GM23338 (cell line): ENCODE measurements at regions not wholly inside any gene's neighbourhood (a gene's known extent, or its start where the extent isn't known, plus 50 kb on each side); places are given as distances from the start of the nearest gene placed in this dataset.

ENCODE experiments used
- ATAC-seq: fragments of 200-7000 bp; cut with Tn5 transposase; 3 replicates; pipeline ENCODE4 v1.9.1; 2020
- DNase-seq: peaks from one replicate; pipeline ENCODE4 v3.0.0-alpha.2; 2015; ENCODE audit warnings: low spot score
- H2AFZ ChIP-seq: fragments of 200-600 bp; sonication (generic); 2 replicates; pipeline ENCODE4 v1.8.0; 2016; ENCODE audit warnings: antibody characterized with exemption, mild to moderate bottlenecking, moderate library complexity
- H3F3A ChIP-seq: fragments of 200-600 bp; sonication (generic); replicated peaks from 2 replicates; pipeline ENCODE4 v1.8.0; 2017; ENCODE audit warnings: antibody characterized with exemption, mixed run types, low read depth
- H3K27ac ChIP-seq: fragments of 200-600 bp; sonication (generic); 2 replicates; pipeline ENCODE4 v1.6.1; 2016; ENCODE audit warnings: low read depth
- H3K27me3 ChIP-seq: fragments of 200-600 bp; sonication (generic); 2 replicates; pipeline ENCODE4 v1.8.0; 2016; ENCODE audit warnings: mild to moderate bottlenecking, mixed run types, moderate library complexity; ENCODE audit not compliant: insufficient read depth
- H3K36me3 ChIP-seq: fragments of 200-600 bp; sonication (generic); 2 replicates; pipeline ENCODE4 v1.8.0; 2016; ENCODE audit warnings: mild to moderate bottlenecking; ENCODE audit not compliant: insufficient read depth
- H3K4me1 ChIP-seq: fragments of 200-600 bp; sonication (generic); 2 replicates; pipeline ENCODE4 v1.8.0; 2016; ENCODE audit warnings: mild to moderate bottlenecking, moderate library complexity; ENCODE audit not compliant: insufficient read depth
- H3K4me2 ChIP-seq: fragments of 200-600 bp; sonication (generic); 2 replicates; pipeline ENCODE4 v1.7.1; 2017; ENCODE audit warnings: mixed run types
- H3K4me3 ChIP-seq: fragments of 200-600 bp; sonication (generic); 2 replicates; pipeline ENCODE4 v1.6.1; 2016; ENCODE audit warnings: mixed run types
- H3K79me2 ChIP-seq: fragments of 200-600 bp; sonication (generic); replicated peaks from 2 replicates; pipeline ENCODE4 v1.8.0; 2017; ENCODE audit warnings: mild to moderate bottlenecking; ENCODE audit not compliant: insufficient read depth
- H3K9me2 ChIP-seq: fragments of 200-600 bp; sonication (generic); 2 replicates; pipeline ENCODE4 v1.8.0; 2017; ENCODE audit not compliant: insufficient read depth
- H4K20me1 ChIP-seq: fragments of 200-600 bp; sonication (generic); replicated peaks from 2 replicates; pipeline ENCODE4 v1.8.0; 2017; ENCODE audit warnings: mild to moderate bottlenecking; ENCODE audit not compliant: insufficient read depth
- H3K27ac Mint-ChIP-seq: 2 replicates; pipeline ENCODE4 v1.8.0; 2020; ENCODE audit warnings: inconsistent platforms, mild to moderate bottlenecking, moderate library complexity, mixed read lengths
- H3K27me3 Mint-ChIP-seq: 3 replicates; pipeline ENCODE4 v1.8.0; 2022; ENCODE audit warnings: low read depth, mild to moderate bottlenecking, moderate library complexity, mixed read lengths, inconsistent platforms; ENCODE audit not compliant: insufficient read depth, poor library complexity
- H3K36me3 Mint-ChIP-seq: 3 replicates; pipeline ENCODE4 v1.8.0; 2021; ENCODE audit warnings: low read depth, mild to moderate bottlenecking, inconsistent platforms, moderate library complexity, mixed read lengths
- H3K4me1 Mint-ChIP-seq: 3 replicates; pipeline ENCODE4 v1.8.0; 2020; ENCODE audit warnings: mild to moderate bottlenecking, inconsistent platforms, mixed read lengths
- H3K4me3 Mint-ChIP-seq: 3 replicates; pipeline ENCODE4 v1.8.0; 2021; ENCODE audit warnings: moderate library complexity, mild to moderate bottlenecking, inconsistent platforms, mixed read lengths
- H3K9me3 Mint-ChIP-seq: 3 replicates; pipeline ENCODE4 v1.8.0; 2020; ENCODE audit warnings: moderate library complexity, mild to moderate bottlenecking, inconsistent platforms, mixed read lengths
- CREB1 ChIP-seq: fragments of 250-450 bp; sonication (Bioruptor Pico); IDR thresholded peaks from 2 replicates; pipeline ENCODE4 v1.5.0; 2020; ENCODE audit warnings: low read depth, mild to moderate bottlenecking, moderate library complexity
- CTCF ChIP-seq, 2 experiments: fragments of 200-600 bp in 1 of 2; sonication (generic) in 1 of 2; conservative IDR thresholded peaks; 2 replicates each; pipeline versions ENCODE4 v1.5.1 to v1.6.1; 2016 to 2017; ENCODE audit warnings: antibody characterized with exemption in 2 of 2, low read depth in 2 of 2, mild to moderate bottlenecking in 2 of 2, moderate library complexity in 1 of 2
- EZH2 ChIP-seq: fragments of 200-600 bp; sonication (generic); IDR thresholded peaks from one replicate; pipeline ENCODE4 v1.8.0; 2017; ENCODE audit warnings: antibody characterized with exemption, mild to moderate bottlenecking, low read depth; ENCODE audit not compliant: unreplicated experiment
- EZH2phosphoT487 ChIP-seq: fragments of 200-600 bp; sonication (generic); IDR thresholded peaks from one replicate; pipeline ENCODE4 v1.8.1; 2018; ENCODE audit warnings: antibody characterized with exemption; ENCODE audit not compliant: unreplicated experiment
- JUNB ChIP-seq: IDR thresholded peaks from one replicate; pipeline ENCODE4 v1.6.1; 2016; ENCODE audit warnings: antibody characterized with exemption; ENCODE audit not compliant: unreplicated experiment
- NANOG ChIP-seq: IDR thresholded peaks from 2 replicates; pipeline ENCODE4 v1.6.1; 2016; ENCODE audit warnings: antibody characterized with exemption, borderline replicate concordance
- POLR2AphosphoS5 ChIP-seq: IDR thresholded peaks from 2 replicates; pipeline ENCODE4 v1.6.1; 2016; ENCODE audit warnings: antibody characterized with exemption, low read depth
- REST ChIP-seq: IDR thresholded peaks from one replicate; pipeline ENCODE4 v1.6.1; 2018; ENCODE audit warnings: antibody characterized with exemption; ENCODE audit not compliant: unreplicated experiment
- STAT1 ChIP-seq: IDR thresholded peaks from one replicate; pipeline ENCODE4 v1.6.1; 2016; ENCODE audit warnings: antibody characterized with exemption; ENCODE audit not compliant: unreplicated experiment
- ZNF114 ChIP-seq: fragments of 250-450 bp; sonication (Bioruptor Pico); IDR thresholded peaks from 2 replicates; pipeline ENCODE4 v1.5.0; 2020; ENCODE audit warnings: mild to moderate bottlenecking, moderate library complexity
- ZNF331 ChIP-seq: fragments of 250-450 bp; sonication (Bioruptor Pico); IDR thresholded peaks from 2 replicates; pipeline ENCODE4 v1.5.0; 2020; ENCODE audit warnings: low read depth, mild to moderate bottlenecking, moderate library complexity
- ZNF462 ChIP-seq: fragments of 250-450 bp; sonication (Bioruptor Pico); IDR thresholded peaks from 2 replicates; pipeline ENCODE4 v1.5.0; 2020; ENCODE audit warnings: mild to moderate bottlenecking, moderate library complexity
- TF ChIP-seq, protein P1 (sequence below): IDR thresholded peaks from 2 replicates; pipeline ENCODE4 v1.6.1; 2016; ENCODE audit warnings: antibody characterized with exemption

GRCh38 chr1:182739545-182739944 is 50.0 kb upstream of the NPL start:
- Histone ChIP-seq H3K4me1 (no peaks in the 10 kb centered on the region), H3K27me3 (no peaks in the 10 kb centered on the region), H3K36me3 (no peaks in the 10 kb centered on the region), H3K27ac (no peak overlapping the region), H3K4me2 (no peak overlapping the region; the same call in 1 of the 2 replicates), H2AFZ (peak overlapping the region; percentile 15; the same call in 1 of the 2 replicates), H4K20me1 (no peaks in the 10 kb centered on the region), H3K79me2 (no peaks in the 10 kb centered on the region), H3K9me2 (no peaks in the 10 kb centered on the region), H3K4me3 (no peak overlapping the region), H3F3A (no peaks in the 10 kb centered on the region; the same call in 1 of the 2 replicates)
- H3K9me3 Mint-ChIP-seq: peaks cover 18% of the 10 kb centered on the region
- peaks cover 2% of the 10 kb centered on the region for H3K27me3 Mint-ChIP-seq
- DNase-seq (peak; percentile 33), ATAC-seq (peak; percentile 61)
- no peak overlapping the region for H3K4me3 Mint-ChIP-seq
- H3K4me1 Mint-ChIP-seq: peaks cover 7% of the 10 kb centered on the region
- TF ChIP-seq CTCF (conservative IDR thresholded peaks at IDR 0.05; ENCODE audit: low read depth in 2 of 2) (no peak), NANOG (no peak), EZH2 (no peak), ZNF114 (CRISPR knock-in tag) (no peak), ZNF462 (no peak), ZNF331 (CRISPR knock-in tag) (no peak), JUNB (no peak), EZH2phosphoT487 (no peak), REST (no peak), CREB1 (CRISPR knock-in tag) (no peak), STAT1 (no peak), POLR2AphosphoS5 (no peak)
- TF ChIP-seq, protein P1, sequence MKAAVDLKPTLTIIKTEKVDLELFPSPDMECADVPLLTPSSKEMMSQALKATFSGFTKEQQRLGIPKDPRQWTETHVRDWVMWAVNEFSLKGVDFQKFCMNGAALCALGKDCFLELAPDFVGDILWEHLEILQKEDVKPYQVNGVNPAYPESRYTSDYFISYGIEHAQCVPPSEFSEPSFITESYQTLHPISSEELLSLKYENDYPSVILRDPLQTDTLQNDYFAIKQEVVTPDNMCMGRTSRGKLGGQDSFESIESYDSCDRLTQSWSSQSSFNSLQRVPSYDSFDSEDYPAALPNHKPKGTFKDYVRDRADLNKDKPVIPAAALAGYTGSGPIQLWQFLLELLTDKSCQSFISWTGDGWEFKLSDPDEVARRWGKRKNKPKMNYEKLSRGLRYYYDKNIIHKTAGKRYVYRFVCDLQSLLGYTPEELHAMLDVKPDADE: no peak
- peak overlapping the region; percentile 17; the same call in 1 of the 2 replicates for H3K27ac Mint-ChIP-seq
- H3K36me3 Mint-ChIP-seq: peaks cover 4% of the 10 kb centered on the region; the same call in 2 of the 3 replicates
